Ectodermal cell (in vitro differentiated cells): ENCODE measurements at regions not wholly inside any gene's neighbourhood (a gene's known extent, or its start where the extent isn't known, plus 50 kb on each side); places are given as distances from the start of the nearest gene placed in this dataset.
"Not testable (repeated sequence)": the region's sequence is repeated elsewhere in the genome, so short reads cannot be mapped to it uniquely, and the experiment has no call there.

Source experiments
- H3K27ac ChIP-seq: 2 replicates; pipeline ENCODE4 v1.7.0; 2013; ENCODE audit warnings: mild to moderate bottlenecking, low read depth, low read length; ENCODE audit not compliant: insufficient read depth, poor library complexity, severe bottlenecking
- H3K27me3 ChIP-seq: 2 replicates; pipeline ENCODE4 v1.7.0; 2013; ENCODE audit warnings: mild to moderate bottlenecking, low read length; ENCODE audit not compliant: insufficient read depth, control insufficient read depth, poor library complexity, severe bottlenecking
- H3K36me3 ChIP-seq: one replicate; pipeline ENCODE4 v1.7.0; 2013; ENCODE audit warnings: low read length; ENCODE audit not compliant: control insufficient read depth, insufficient read depth
- H3K4me1 ChIP-seq: one replicate; pipeline ENCODE4 v1.7.0; 2013; ENCODE audit warnings: low read length; ENCODE audit not compliant: control insufficient read depth, insufficient read depth
- H3K4me3 ChIP-seq: 2 replicates; pipeline ENCODE4 v1.7.0; 2013; ENCODE audit warnings: low read depth, low read length, control low read depth; ENCODE audit not compliant: insufficient read depth
- H3K9me3 ChIP-seq: 2 replicates; pipeline ENCODE4 v1.7.0; 2013; ENCODE audit warnings: mild to moderate bottlenecking, low read length, moderate library complexity; ENCODE audit not compliant: control insufficient read depth
- WGBS, 2 experiments: methylation state at CpG; one replicate each; pipeline ENCODE4 v1.1.7; 2013; ENCODE audit warnings: missing lambda C conversion rate in 2 of 2; 5-methylcytosine and 5-hydroxymethylcytosine counted together

GRCh38 chr5:174581479-174581878 is 142.9 kb upstream of the MSX2 start:
- H3K4me3 ChIP-seq = no peak overlapping the region
- H3K27ac ChIP-seq = no peak overlapping the region
- no peaks in the 10 kb centered on the region for H3K4me1 ChIP-seq
- H3K27me3 ChIP-seq = no peaks in the 10 kb centered on the region
- 10% methylated on average over 5 of the region's 5 CpGs for WGBS, 2 experiments
- no peaks in the 10 kb centered on the region for H3K36me3 ChIP-seq
- H3K9me3 ChIP-seq = no peaks in the 10 kb centered on the region

DNA sequence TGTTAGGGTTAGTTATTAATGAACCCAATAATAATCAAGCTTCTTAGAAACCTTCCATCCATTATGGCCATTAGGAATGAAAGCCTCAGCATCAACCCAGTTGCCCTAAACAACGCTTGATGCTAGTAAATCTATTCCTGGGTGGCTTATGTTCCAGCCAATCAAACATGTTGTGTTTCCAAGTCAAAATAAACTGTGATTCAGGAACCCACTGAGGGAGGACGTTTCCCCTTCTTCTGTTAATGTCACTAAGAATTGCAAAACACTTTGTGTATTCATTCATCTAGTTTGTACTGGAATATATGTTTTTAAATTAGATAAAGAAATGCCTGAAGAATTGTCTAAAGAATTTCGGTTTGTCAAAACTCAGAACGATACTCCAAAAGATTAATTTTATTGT is 142.5 kb upstream of the MSX2 start:
- H3K36me3 ChIP-seq = no peaks in the 10 kb centered on the region
- 75 to 77% methylated on average over 2 of the region's 4 CpGs for WGBS, 2 experiments
- no peak overlapping the region for H3K27ac ChIP-seq
- no peaks in the 10 kb centered on the region for H3K9me3 ChIP-seq
- no peaks in the 10 kb centered on the region for H3K27me3 ChIP-seq
- no peak overlapping the region for H3K4me3 ChIP-seq
- no peaks in the 10 kb centered on the region for H3K4me1 ChIP-seq

GRCh38 chr5:174583071-174583470 is 141.3 kb upstream of the MSX2 start:
- no peaks in the 10 kb centered on the region for H3K4me1 ChIP-seq
- no peaks in the 10 kb centered on the region for H3K27me3 ChIP-seq
- H3K9me3 ChIP-seq = no peaks in the 10 kb centered on the region
- 92 to 97% methylated on average over 4 of the region's 4 CpGs for WGBS, 2 experiments
- no peak overlapping the region for H3K4me3 ChIP-seq
- no peaks in the 10 kb centered on the region for H3K36me3 ChIP-seq
- no peak overlapping the region for H3K27ac ChIP-seq

DNA sequence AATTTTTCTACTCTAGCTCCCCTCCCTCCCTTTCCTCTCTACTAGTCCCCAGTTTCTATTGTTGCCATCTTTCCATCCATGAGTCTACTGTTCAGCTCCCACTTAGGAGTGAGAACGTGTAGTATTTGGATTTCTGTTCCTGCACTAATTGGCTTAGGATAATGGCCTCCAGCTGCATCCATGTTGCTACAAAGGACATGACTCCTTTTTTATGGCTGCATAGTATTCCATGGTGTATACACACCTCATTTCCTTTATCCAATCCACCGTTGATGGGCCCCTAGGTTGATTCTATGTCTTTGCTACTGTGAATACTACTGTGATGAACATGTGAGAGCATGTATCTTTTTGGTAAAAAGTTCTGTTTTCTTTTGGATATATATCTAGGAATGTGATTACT is 138.9 kb upstream of the MSX2 start:
- no peaks in the 10 kb centered on the region for H3K9me3 ChIP-seq
- no peak overlapping the region for H3K27ac ChIP-seq
- WGBS, 2 experiments = 89 to 91% methylated on average over 2 of the region's 2 CpGs
- no peaks in the 10 kb centered on the region for H3K36me3 ChIP-seq
- H3K4me3 ChIP-seq = no peak overlapping the region
- no peaks in the 10 kb centered on the region for H3K27me3 ChIP-seq
- H3K4me1 ChIP-seq = no peaks in the 10 kb centered on the region

- WGBS, 2 experiments = 81 to 82% methylated on average over 4 of the region's 4 CpGs
- H3K36me3 ChIP-seq, H3K4me3 ChIP-seq, H3K9me3 ChIP-seq, H3K27ac ChIP-seq, H3K27me3 ChIP-seq, H3K4me1 ChIP-seq: not testable (repeated sequence)
Measured at GRCh38 chr5:174586163-174586562, 138.2 kb upstream of the MSX2 start.

- H3K4me1 ChIP-seq = no peaks in the 10 kb centered on the region
- 96 to 97% methylated on average over 7 of the region's 7 CpGs for WGBS, 2 experiments
- H3K27me3 ChIP-seq = no peaks in the 10 kb centered on the region
Measured at GRCh38 chr5:174589011-174589410, 135.4 kb upstream of the MSX2 start.

GRCh38 chr5:174589599-174589998 is 134.8 kb upstream of the MSX2 start:
- Histone ChIP-seq H3K4me3 (no peak overlapping the region), H3K9me3 (no peaks in the 10 kb centered on the region), H3K4me1 (no peaks in the 10 kb centered on the region), H3K27ac (no peak overlapping the region), H3K27me3 (no peaks in the 10 kb centered on the region), H3K36me3 (no peaks in the 10 kb centered on the region)
- 79 to 85% methylated on average over 11 of the region's 11 CpGs for WGBS, 2 experiments

More at GRCh38 chr5:174589011-174589410, 135.4 kb upstream of the MSX2 start:
- no peaks in the 10 kb centered on the region for H3K36me3 ChIP-seq
- H3K4me3 ChIP-seq = no peak overlapping the region
- no peaks in the 10 kb centered on the region for H3K9me3 ChIP-seq
- H3K27ac ChIP-seq = no peak overlapping the region

- Histone ChIP-seq H3K4me1 (no peaks in the 10 kb centered on the region), H3K4me3 (no peak overlapping the region), H3K27me3 (no peaks in the 10 kb centered on the region), H3K9me3 (no peaks in the 10 kb centered on the region), H3K36me3 (no peaks in the 10 kb centered on the region), H3K27ac (no peak overlapping the region)
- WGBS, 2 experiments = 71 to 84% methylated on average over 3 of the region's 3 CpGs
Measured at GRCh38 chr5:174590820-174591219, 133.6 kb upstream of the MSX2 start.

DNA sequence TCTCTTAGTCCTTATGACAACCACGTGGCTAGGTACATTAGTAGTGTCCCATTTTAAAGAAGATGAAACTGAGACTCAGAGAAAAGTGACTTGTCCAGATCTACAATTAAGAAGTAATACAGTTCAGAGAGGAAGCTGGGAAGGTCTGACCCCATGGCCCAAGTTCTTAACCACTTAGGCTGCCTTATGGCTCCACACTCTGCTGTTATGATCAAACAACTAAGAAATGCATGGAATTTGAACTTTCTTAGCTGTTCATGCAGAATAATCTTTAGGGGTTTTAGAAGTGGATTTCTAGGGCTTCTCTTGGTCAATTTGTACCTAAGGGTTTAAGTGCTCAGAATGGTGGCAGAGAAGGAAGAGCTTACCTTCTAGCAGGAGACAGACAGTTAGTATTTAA is 128.0 kb upstream of the MSX2 start:
- Histone ChIP-seq H3K36me3 (no peaks in the 10 kb centered on the region), H3K27ac (no peak overlapping the region), H3K4me1 (peaks cover 9% of the 10 kb centered on the region), H3K4me3 (no peak overlapping the region), H3K9me3 (no peaks in the 10 kb centered on the region), H3K27me3 (no peaks in the 10 kb centered on the region)
- whole genome bisulfite sequencing, 2 experiments = 91 to 100% methylated on average over 1 of the region's 1 CpG

DNA sequence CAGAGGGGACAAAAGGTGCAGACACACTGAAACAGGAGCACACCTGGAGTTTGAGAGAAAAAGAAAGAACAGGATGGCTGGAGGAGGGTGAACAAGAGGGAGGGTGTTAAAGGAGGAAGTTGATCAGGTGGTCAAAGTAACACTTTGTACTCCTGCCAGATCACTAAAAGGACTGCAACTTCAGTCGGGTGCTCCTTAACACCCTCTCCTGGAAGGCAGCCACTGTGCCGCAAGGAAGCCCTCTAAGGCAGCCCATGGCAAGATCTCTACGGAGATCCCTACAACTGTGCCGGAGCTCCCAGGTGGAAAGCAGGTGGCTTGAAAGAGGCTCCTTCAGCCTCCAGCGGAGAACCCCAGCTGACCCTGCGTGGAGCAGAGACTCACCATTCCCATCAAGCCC is 124.4 kb upstream of the MSX2 start:
- Histone ChIP-seq H3K27ac (no peak overlapping the region), H3K9me3 (no peaks in the 10 kb centered on the region), H3K36me3 (no peaks in the 10 kb centered on the region), H3K4me3 (no peak overlapping the region), H3K4me1 (peaks cover 9% of the 10 kb centered on the region), H3K27me3 (no peaks in the 10 kb centered on the region)
- WGBS, 2 experiments = 39 to 40% methylated on average over 5 to 6 of the region's 6 CpGs

DNA sequence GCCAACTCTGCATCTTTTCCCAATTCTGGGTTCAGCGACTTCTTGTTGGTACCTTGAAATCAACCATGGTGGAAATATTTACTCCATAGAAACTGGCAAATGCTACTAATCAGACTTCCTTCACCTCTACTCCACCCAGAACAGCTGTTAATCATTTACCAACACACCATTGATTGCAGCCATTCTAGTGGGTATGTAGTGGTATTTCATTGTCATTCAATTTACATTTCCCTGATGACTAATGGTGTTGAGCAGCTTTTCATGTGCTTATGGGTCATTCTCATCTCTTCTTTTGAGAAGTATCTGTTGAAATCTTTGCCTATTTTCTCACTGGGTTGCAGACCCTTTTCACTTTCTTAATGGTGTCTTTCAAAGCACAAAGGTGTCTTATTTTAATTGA is 122.4 kb upstream of the MSX2 start:
- no peak overlapping the region for H3K27ac ChIP-seq
- H3K4me1 ChIP-seq = peaks cover 9% of the 10 kb centered on the region
- no peaks in the 10 kb centered on the region for H3K27me3 ChIP-seq
- no peaks in the 10 kb centered on the region for H3K9me3 ChIP-seq
- 80 to 95% methylated on average over 1 of the region's 1 CpG for whole genome bisulfite sequencing, 2 experiments
- no peak overlapping the region for H3K4me3 ChIP-seq
- no peaks in the 10 kb centered on the region for H3K36me3 ChIP-seq
